Gastrocnemius medialis (tissue), 4 donors: ENCODE measurements at regions not wholly inside any gene's neighbourhood (a gene's known extent, or its start where the extent isn't known, plus 50 kb on each side); places are given as distances from the start of the nearest gene placed in this dataset.

ENCODE experiments used
- POLR2A ChIP-seq, 2 donors: fragments of 450-650 bp; IDR thresholded peaks; one replicate each; pipeline ENCODE4 v1.6.1; 2017; ENCODE audit warnings: antibody characterized with exemption in 2 of 2, mild to moderate bottlenecking in 2 of 2, moderate library complexity in 2 of 2
- TF ChIP-seq, protein P1 (sequence below), 5 experiments: fragments of 450-650 bp in 3 of 5; fragments of 200-600 bp in 2 of 5; sonication (generic) in 2 of 5; IDR thresholded peaks in 4 of 5; conservative IDR thresholded peaks in 1 of 5; 1 replicate in 4 of 5; 2 replicates in 1 of 5; pipeline ENCODE4 v1.5.1; 2016 to 2019; ENCODE audit warnings: antibody characterized with exemption in 5 of 5, mild to moderate bottlenecking in 3 of 5, moderate library complexity in 3 of 5

DNA sequence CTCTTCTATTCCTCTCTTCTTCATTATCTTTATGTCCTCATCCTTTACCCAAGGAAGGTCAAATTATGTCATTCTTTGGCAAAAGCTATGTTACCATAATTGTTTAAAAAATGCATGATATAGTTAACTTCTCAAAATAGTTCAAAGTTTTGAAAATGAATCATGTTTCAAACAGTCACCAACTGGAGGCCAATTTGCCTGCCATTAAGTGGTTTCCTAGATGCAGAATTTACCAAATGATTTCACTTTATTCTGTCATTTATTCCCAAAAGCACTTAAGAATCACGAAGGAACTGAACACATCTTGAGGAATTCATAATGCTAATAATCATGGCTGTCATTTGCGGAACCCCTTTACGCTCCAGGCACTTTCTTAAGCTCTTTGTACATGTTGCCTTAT, 190.9 kb upstream of the CDH11 start:
- TF ChIP-seq, protein P1, sequence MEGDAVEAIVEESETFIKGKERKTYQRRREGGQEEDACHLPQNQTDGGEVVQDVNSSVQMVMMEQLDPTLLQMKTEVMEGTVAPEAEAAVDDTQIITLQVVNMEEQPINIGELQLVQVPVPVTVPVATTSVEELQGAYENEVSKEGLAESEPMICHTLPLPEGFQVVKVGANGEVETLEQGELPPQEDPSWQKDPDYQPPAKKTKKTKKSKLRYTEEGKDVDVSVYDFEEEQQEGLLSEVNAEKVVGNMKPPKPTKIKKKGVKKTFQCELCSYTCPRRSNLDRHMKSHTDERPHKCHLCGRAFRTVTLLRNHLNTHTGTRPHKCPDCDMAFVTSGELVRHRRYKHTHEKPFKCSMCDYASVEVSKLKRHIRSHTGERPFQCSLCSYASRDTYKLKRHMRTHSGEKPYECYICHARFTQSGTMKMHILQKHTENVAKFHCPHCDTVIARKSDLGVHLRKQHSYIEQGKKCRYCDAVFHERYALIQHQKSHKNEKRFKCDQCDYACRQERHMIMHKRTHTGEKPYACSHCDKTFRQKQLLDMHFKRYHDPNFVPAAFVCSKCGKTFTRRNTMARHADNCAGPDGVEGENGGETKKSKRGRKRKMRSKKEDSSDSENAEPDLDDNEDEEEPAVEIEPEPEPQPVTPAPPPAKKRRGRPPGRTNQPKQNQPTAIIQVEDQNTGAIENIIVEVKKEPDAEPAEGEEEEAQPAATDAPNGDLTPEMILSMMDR (IDR thresholded peaks at IDR 0.05 in 4 of 5, conservative IDR thresholded peaks at IDR 0.05 in 1 of 5) = no peak
- no peak for TF ChIP-seq POLR2A (IDR thresholded peaks at IDR 0.05)
